ENCODE measurements at regions not wholly inside any gene's neighbourhood (a gene's known extent, or its start where the extent isn't known, plus 50 kb on each side); places are given as distances from the start of the nearest gene placed in this dataset.
"Not testable (repeated sequence)": the region's sequence is repeated elsewhere in the genome, so short reads cannot be mapped to it uniquely, and the experiment has no call there.

- H3K4me1 Mint-ChIP-seq (ENCODE audit: low read depth), result no peaks in the 10 kb centered on the region
- H3K9me3 Mint-ChIP-seq (ENCODE audit: low read depth), result peaks cover 3% of the 10 kb centered on the region
- no peak overlapping the region for H3K27ac Mint-ChIP-seq
- TF ChIP-seq, protein P1, sequence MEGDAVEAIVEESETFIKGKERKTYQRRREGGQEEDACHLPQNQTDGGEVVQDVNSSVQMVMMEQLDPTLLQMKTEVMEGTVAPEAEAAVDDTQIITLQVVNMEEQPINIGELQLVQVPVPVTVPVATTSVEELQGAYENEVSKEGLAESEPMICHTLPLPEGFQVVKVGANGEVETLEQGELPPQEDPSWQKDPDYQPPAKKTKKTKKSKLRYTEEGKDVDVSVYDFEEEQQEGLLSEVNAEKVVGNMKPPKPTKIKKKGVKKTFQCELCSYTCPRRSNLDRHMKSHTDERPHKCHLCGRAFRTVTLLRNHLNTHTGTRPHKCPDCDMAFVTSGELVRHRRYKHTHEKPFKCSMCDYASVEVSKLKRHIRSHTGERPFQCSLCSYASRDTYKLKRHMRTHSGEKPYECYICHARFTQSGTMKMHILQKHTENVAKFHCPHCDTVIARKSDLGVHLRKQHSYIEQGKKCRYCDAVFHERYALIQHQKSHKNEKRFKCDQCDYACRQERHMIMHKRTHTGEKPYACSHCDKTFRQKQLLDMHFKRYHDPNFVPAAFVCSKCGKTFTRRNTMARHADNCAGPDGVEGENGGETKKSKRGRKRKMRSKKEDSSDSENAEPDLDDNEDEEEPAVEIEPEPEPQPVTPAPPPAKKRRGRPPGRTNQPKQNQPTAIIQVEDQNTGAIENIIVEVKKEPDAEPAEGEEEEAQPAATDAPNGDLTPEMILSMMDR (IDR thresholded peaks at IDR 0.05; ENCODE audit: unreplicated experiment), result no peak
- no peaks in the 10 kb centered on the region for H3K36me3 Mint-ChIP-seq (ENCODE audit: insufficient read depth)
- H3K4me3 Mint-ChIP-seq (ENCODE audit: low read depth), result no peak overlapping the region
- no peaks in the 10 kb centered on the region for H3K27me3 Mint-ChIP-seq
- DNase-seq (ENCODE audit: low spot score, unreplicated experiment), result no peak
Measured at GRCh38 chr10:20396205-20396604, 500.9 kb downstream of the NEBL start.

GRCh38 chr10:20391629-20392028, 505.5 kb downstream of the NEBL start:
- Mint-ChIP-seq H3K4me3 (ENCODE audit: low read depth) (no peak overlapping the region), H3K27ac (no peak overlapping the region), H3K9me3 (ENCODE audit: low read depth) (no peaks in the 10 kb centered on the region), H3K36me3 (ENCODE audit: insufficient read depth) (no peaks in the 10 kb centered on the region), H3K4me1 (ENCODE audit: low read depth) (no peaks in the 10 kb centered on the region), H3K27me3 (no peaks in the 10 kb centered on the region)
- no peak for DNase-seq (ENCODE audit: low spot score, unreplicated experiment)
- TF ChIP-seq, protein P1 (IDR thresholded peaks at IDR 0.05; ENCODE audit: unreplicated experiment), result no peak

DNA sequence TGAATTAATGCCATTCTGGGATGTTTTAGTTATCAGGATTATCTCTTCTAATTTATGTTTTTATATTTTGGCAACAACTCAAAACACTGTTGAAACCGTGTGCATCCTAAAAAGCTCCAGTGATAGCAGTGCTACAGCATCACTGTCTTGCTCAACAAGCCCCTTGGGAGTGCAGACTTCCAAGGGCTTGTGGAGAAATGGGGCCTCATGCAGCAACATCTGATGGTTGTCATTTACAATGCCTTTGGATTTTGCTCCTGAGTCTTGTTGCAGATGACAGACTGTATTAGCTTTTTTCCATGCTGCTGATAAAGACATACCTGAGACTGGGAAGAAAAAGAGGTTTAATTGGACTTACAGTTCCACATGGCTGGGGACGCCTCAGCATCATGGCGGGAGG, 515.4 kb downstream of the NEBL start:
- Mint-ChIP-seq H3K4me1 (ENCODE audit: low read depth) (no peaks in the 10 kb centered on the region), H3K27ac (no peak overlapping the region), H3K36me3 (ENCODE audit: insufficient read depth) (no peaks in the 10 kb centered on the region), H3K9me3 (ENCODE audit: low read depth) (no peaks in the 10 kb centered on the region), H3K4me3 (ENCODE audit: low read depth) (no peak overlapping the region), H3K27me3 (no peaks in the 10 kb centered on the region)
- TF ChIP-seq, protein P1 (IDR thresholded peaks at IDR 0.05; ENCODE audit: unreplicated experiment), result no peak
- DNase-seq (ENCODE audit: low spot score, unreplicated experiment), result no peak

- no peaks in the 10 kb centered on the region for H3K9me3 Mint-ChIP-seq (ENCODE audit: low read depth)
- no peak overlapping the region for H3K27ac Mint-ChIP-seq
- no peak overlapping the region for H3K4me3 Mint-ChIP-seq (ENCODE audit: low read depth)
Measured at GRCh38 chr10:20380401-20380800, 516.7 kb downstream of the NEBL start.

DNA sequence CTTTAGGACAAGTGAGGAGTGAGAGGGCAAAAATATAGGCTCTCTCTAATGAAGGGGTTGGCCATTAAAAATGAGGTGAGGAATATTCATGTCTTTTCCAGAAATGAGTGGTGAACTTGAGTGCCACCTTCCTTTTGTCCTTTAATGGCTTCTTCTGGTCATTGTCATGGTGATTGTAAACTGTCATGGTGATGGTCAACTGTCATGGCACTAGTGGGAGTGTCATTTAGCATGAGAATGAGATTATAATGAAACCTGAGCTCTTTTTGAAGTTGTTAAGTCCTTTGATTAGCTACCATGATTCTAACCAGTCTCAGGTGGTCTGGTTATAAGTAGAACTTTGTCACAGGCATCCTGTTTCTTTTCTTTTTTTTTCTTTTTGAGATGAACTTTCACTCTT, 524.4 kb downstream of the NEBL start:
- Mint-ChIP-seq H3K4me1 (ENCODE audit: low read depth) (peaks cover 6% of the 10 kb centered on the region), H3K27me3 (no peaks in the 10 kb centered on the region), H3K36me3 (ENCODE audit: insufficient read depth) (no peaks in the 10 kb centered on the region), H3K9me3 (ENCODE audit: low read depth) (peaks cover 23% of the 10 kb centered on the region), H3K27ac (no peak overlapping the region), H3K4me3 (ENCODE audit: low read depth) (no peak overlapping the region)
- TF ChIP-seq, protein P1 (IDR thresholded peaks at IDR 0.05; ENCODE audit: unreplicated experiment), result no peak
- no peak for DNase-seq (ENCODE audit: low spot score, unreplicated experiment)

More at GRCh38 chr10:20380401-20380800, 516.7 kb downstream of the NEBL start:
- TF ChIP-seq, protein P1 (IDR thresholded peaks at IDR 0.05; ENCODE audit: unreplicated experiment), result no peak
- Mint-ChIP-seq H3K36me3 (ENCODE audit: insufficient read depth) (no peaks in the 10 kb centered on the region), H3K27me3 (no peaks in the 10 kb centered on the region), H3K4me1 (ENCODE audit: low read depth) (no peaks in the 10 kb centered on the region)
- no peak for DNase-seq (ENCODE audit: low spot score, unreplicated experiment)

DNA sequence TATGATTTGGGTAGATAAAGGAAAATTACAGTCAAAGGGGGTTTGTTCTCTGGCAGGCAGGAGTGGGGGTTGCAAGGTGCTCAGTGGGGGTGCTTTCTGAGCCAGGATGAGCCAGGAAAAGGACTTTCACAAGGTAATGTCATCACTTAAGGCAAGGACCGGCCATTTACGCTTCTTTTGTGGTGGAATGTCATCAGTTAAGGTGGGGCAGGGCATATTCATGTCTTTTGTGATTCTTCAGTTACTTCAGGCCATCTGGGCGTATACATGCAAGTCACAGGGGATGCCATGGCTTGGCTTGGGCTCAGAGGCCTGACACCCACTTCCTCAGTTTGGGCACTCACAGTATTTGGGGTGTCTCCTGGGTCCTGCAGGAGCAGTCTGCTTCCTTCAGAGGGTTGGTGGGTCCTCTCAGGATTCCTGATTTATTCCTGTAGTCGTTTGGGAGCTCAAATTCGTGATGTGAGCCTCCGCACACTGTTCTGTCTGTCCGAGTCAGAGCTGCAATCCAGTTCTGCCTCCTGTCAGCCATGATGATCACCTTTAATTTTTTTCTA, 526.1 kb downstream of the NEBL start:
- not testable (repeated sequence) for H3K36me3 Mint-ChIP-seq (ENCODE audit: insufficient read depth); H3K4me1 Mint-ChIP-seq (ENCODE audit: low read depth); H3K27ac Mint-ChIP-seq; DNase-seq (ENCODE audit: low spot score, unreplicated experiment); H3K4me3 Mint-ChIP-seq (ENCODE audit: low read depth); H3K27me3 Mint-ChIP-seq
- H3K9me3 Mint-ChIP-seq (ENCODE audit: low read depth), result peaks cover 30% of the 10 kb centered on the region
